ENCODE measurements at regions not wholly inside any gene's neighbourhood (a gene's known extent, or its start where the extent isn't known, plus 50 kb on each side); places are given as distances from the start of the nearest gene placed in this dataset.
"Not testable (repeated sequence)": the region's sequence is repeated elsewhere in the genome, so short reads cannot be mapped to it uniquely, and the experiment has no call there.

GRCh38 chr10:111646021-111646420 lies 537.5 kb downstream of the GPAM start:
- DNase-seq = no peak

- DNase-seq = no peak
Measured at GRCh38 chr10:111648046-111648445, 535.5 kb downstream of the GPAM start.

GRCh38 chr10:111649080-111649479 lies 534.5 kb downstream of the GPAM start:
- DNase-seq = not testable (repeated sequence)

- no peak for DNase-seq
Measured at GRCh38 chr10:111650088-111650487, 533.5 kb downstream of the GPAM start.

GRCh38 chr10:111656066-111656465 lies 527.5 kb downstream of the GPAM start:
- DNase-seq = no peak

- DNase-seq = no peak
Measured at GRCh38 chr10:111677759-111678158, 505.8 kb downstream of the GPAM start.

- DNase-seq = no peak
Measured at GRCh38 chr10:111686796-111687195, 496.8 kb downstream of the GPAM start.

GRCh38 chr10:111698711-111699110 lies 484.9 kb downstream of the GPAM start:
- DNase-seq = no peak

GRCh38 chr10:111703986-111704385 lies 479.6 kb downstream of the GPAM start:
- no peak for DNase-seq

GRCh38 chr10:111705021-111705420 lies 478.5 kb downstream of the GPAM start:
- DNase-seq = no peak

GRCh38 chr10:111706331-111706730 lies 477.2 kb downstream of the GPAM start:
- DNase-seq = no peak

GRCh38 chr10:111707076-111707475 lies 476.5 kb downstream of the GPAM start:
- DNase-seq = no peak

GRCh38 chr10:111709603-111710002 lies 474.0 kb downstream of the GPAM start:
- DNase-seq = no peak

- no peak for DNase-seq
Measured at GRCh38 chr10:111716032-111716431, 467.5 kb downstream of the GPAM start.

- DNase-seq = no peak
Measured at GRCh38 chr10:111724121-111724520, 459.4 kb downstream of the GPAM start.

GRCh38 chr10:111725050-111725449 lies 458.5 kb downstream of the GPAM start:
- no peak for DNase-seq

GRCh38 chr10:111732166-111732785 lies 451.3 kb downstream of the GPAM start:
- no peak for DNase-seq

- no peak for DNase-seq
Measured at GRCh38 chr10:111739125-111739873, 444.3 kb downstream of the GPAM start.

GRCh38 chr10:111739874-111740139 lies 443.8 kb downstream of the GPAM start:
- no peak for DNase-seq

GRCh38 chr10:111745982-111746381 lies 437.6 kb downstream of the GPAM start:
- no peak for DNase-seq

GRCh38 chr10:111747751-111748150 lies 435.8 kb downstream of the GPAM start:
- no peak for DNase-seq

- no peak for DNase-seq
Measured at GRCh38 chr10:111748184-111748583, 435.4 kb downstream of the GPAM start.

GRCh38 chr10:111750165-111750849 lies 433.3 kb downstream of the GPAM start:
- DNase-seq = no peak

Measured in NCI-H510A treated with DMSO at 0.1 percent for 48 hours (cell line).